Anterior cingulate cortex (tissue), 58 donors: ENCODE measurements at regions not wholly inside any gene's neighbourhood (a gene's known extent, or its start where the extent isn't known, plus 50 kb on each side); places are given as distances from the start of the nearest gene placed in this dataset.
"Not testable (repeated sequence)": the region's sequence is repeated elsewhere in the genome, so short reads cannot be mapped to it uniquely, and the experiment has no call there.

Source experiments
- DNase-seq, 58 donors: peaks; one replicate each; lab custom pipeline; 2025; lab: John Stamatoyannopoulos, UW

GRCh38 chr22:44567378-44567841 lies 69.4 kb upstream of the RTL6 start:
- DNase-seq = peak in 1 of 58 donors; percentile 28

- no peak for DNase-seq
Measured at GRCh38 chr22:44566911-44567310, 68.9 kb upstream of the RTL6 start.

- not testable (repeated sequence) for DNase-seq
Measured at GRCh38 chr22:44562651-44563050, 64.6 kb upstream of the RTL6 start.

- DNase-seq = no peak
Measured at GRCh38 chr22:44561139-44561840, 63.3 kb upstream of the RTL6 start.

- not testable (repeated sequence) for DNase-seq
Measured at GRCh38 chr22:44558671-44559070, 60.6 kb upstream of the RTL6 start.

GRCh38 chr22:44557872-44558271 lies 59.8 kb upstream of the RTL6 start:
- not testable (repeated sequence) for DNase-seq

GRCh38 chr22:44557064-44557748 lies 59.2 kb upstream of the RTL6 start:
- no peak for DNase-seq

- no peak for DNase-seq
Measured at GRCh38 chr22:44555597-44555996, 57.6 kb upstream of the RTL6 start.

- DNase-seq = no peak
Measured at GRCh38 chr22:44555046-44555445, 57.0 kb upstream of the RTL6 start.

- DNase-seq = no peak
Measured at GRCh38 chr22:44554411-44554810, 56.4 kb upstream of the RTL6 start.

GRCh38 chr22:44550711-44551491 lies 52.9 kb upstream of the RTL6 start:
- no peak for DNase-seq

GRCh38 chr22:44549701-44550100 lies 51.7 kb upstream of the RTL6 start:
- DNase-seq = no peak

GRCh38 chr22:44548981-44549380 lies 50.9 kb upstream of the RTL6 start:
- no peak for DNase-seq
